Neutrophil (primary cell): ENCODE measurements at regions not wholly inside any gene's neighbourhood (a gene's known extent, or its start where the extent isn't known, plus 50 kb on each side); places are given as distances from the start of the nearest gene placed in this dataset.
"Not testable (repeated sequence)": the region's sequence is repeated elsewhere in the genome, so short reads cannot be mapped to it uniquely, and the experiment has no call there.

Experiments
- H3K27ac ChIP-seq: fragments of 200-600 bp; sonication (generic); 2 replicates; pipeline ENCODE4 v1.5.1; 2016; ENCODE audit warnings: mild to moderate bottlenecking, moderate library complexity
- H3K27me3 ChIP-seq: fragments of 200-600 bp; sonication (generic); 2 replicates; pipeline ENCODE4 v1.6.0; 2016; ENCODE audit warnings: mild to moderate bottlenecking
- H3K36me3 ChIP-seq: fragments of 200-600 bp; sonication (generic); 2 replicates; pipeline ENCODE4 v1.5.1; 2017
- H3K4me1 ChIP-seq, 2 experiments: fragments of 200-600 bp in 1 of 2; sonication (generic) in 1 of 2; 1 replicate in 1 of 2; 2 replicates in 1 of 2; pipeline versions ENCODE4 v1.5.1 to v1.6.1; 2013 to 2016; ENCODE audit warnings: low read depth in 1 of 2, low read length in 1 of 2, mild to moderate bottlenecking in 1 of 2, moderate library complexity in 1 of 2; ENCODE audit not compliant: control insufficient read depth in 1 of 2, insufficient read depth in 1 of 2
- H3K4me3 ChIP-seq, 2 experiments: fragments of 200-600 bp in 1 of 2; sonication (generic) in 1 of 2; 1 replicate in 1 of 2; 2 replicates in 1 of 2; pipeline ENCODE4 v1.5.1; 2013 to 2016; ENCODE audit warnings: low read depth in 1 of 2, low read length in 1 of 2, mild to moderate bottlenecking in 1 of 2, moderate library complexity in 1 of 2
- H3K9me3 ChIP-seq: fragments of 200-600 bp; sonication (generic); 2 replicates; pipeline ENCODE4 v1.5.1; 2016
- TF ChIP-seq, protein P1 (sequence below): fragments of 200-600 bp; sonication (generic); IDR thresholded peaks from 2 replicates; pipeline ENCODE4 v1.5.1; 2016; ENCODE audit warnings: antibody characterized with exemption

DNA sequence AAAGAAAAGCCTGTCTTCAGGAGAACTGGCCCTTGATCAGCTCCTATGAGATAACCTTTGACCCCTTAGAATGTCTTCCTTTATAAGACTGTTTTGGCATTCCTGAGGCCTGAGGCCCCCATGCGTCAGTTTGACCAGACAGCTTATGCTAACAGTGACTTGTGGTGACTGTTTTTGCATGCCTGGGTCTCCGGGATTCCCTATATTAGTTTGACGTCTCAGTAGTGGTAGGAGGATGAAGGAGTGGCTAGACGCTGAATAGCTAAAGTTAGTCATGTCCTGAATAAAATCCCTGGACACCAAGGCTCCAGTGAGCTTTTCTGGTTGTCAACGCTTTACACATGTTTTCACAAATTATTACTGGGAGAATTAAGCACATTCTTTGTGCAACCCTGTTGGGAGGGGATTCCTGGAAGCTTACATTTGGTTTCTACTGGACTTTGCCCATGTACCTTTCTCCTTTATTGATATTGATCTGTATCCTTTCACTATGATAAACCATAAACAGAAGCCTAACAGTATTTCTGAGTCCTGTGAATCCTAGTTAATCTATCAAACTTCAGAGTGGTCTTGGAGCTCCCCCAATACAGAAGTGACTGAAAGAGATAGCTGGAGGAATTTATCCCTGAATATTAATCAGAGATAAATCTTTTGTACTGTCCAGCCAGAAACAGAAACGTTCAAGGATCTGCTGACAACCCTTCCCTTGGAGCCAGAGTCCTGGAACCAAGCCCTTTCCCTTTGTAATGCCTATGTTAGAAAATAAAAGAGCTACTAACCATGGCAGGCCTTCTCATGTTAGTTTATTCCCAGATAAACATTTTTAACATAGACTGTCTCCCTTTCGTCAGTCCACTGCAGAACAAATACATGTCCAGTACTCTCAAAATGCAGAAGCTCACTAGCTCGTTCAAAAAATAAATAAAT, 479.2 kb downstream of the RPS29 start:
- Histone ChIP-seq H3K27ac (no peak overlapping the region), H3K36me3 (no peaks in the 10 kb centered on the region), H3K4me1 (no peaks in the 10 kb centered on the region), H3K9me3 (no peaks in the 10 kb centered on the region), H3K27me3 (no peaks in the 10 kb centered on the region), H3K4me3 (no peak overlapping the region)
- TF ChIP-seq, protein P1, sequence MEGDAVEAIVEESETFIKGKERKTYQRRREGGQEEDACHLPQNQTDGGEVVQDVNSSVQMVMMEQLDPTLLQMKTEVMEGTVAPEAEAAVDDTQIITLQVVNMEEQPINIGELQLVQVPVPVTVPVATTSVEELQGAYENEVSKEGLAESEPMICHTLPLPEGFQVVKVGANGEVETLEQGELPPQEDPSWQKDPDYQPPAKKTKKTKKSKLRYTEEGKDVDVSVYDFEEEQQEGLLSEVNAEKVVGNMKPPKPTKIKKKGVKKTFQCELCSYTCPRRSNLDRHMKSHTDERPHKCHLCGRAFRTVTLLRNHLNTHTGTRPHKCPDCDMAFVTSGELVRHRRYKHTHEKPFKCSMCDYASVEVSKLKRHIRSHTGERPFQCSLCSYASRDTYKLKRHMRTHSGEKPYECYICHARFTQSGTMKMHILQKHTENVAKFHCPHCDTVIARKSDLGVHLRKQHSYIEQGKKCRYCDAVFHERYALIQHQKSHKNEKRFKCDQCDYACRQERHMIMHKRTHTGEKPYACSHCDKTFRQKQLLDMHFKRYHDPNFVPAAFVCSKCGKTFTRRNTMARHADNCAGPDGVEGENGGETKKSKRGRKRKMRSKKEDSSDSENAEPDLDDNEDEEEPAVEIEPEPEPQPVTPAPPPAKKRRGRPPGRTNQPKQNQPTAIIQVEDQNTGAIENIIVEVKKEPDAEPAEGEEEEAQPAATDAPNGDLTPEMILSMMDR = no peak

DNA sequence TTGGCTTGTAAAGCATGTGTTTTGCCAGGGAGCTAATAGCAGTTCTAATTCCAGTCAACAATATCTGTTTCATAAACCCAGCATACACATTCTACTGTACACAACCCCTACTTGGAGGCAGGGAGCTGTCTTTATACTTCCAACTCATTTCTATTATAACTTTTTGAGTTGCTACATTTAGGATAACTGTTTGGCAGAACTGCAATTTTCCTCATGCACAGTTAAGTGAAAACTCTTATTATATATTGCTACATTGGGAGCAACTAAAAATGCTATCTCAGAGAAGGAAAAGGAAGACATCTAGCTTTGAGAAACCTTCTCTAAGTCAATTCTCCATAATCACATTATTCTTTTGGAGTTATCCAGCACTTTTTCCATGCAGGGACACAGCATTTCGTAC, 480.2 kb downstream of the RPS29 start:
- TF ChIP-seq, protein P1 = no peak
- Histone ChIP-seq H3K27ac (no peak overlapping the region), H3K4me3 (no peak overlapping the region), H3K9me3 (no peaks in the 10 kb centered on the region), H3K4me1 (no peaks in the 10 kb centered on the region), H3K27me3 (no peaks in the 10 kb centered on the region), H3K36me3 (no peaks in the 10 kb centered on the region)

DNA sequence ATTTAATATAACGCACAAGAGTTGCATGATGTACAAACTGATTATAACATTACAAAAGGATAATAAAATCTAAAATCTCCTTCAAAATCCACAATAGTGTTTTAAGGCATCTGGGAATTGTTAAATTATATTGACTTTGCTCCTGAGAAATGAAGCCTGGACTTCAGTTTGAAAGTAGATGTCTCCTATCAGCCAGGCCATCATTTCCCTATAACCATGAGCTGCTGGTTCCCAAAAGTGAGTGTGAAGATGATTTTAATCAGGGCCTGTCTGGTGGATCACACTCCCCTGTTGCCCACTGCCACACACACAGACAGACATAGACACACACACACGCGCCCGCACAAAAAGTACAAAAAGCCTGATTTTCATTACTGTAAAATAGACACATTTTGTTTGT, 480.7 kb downstream of the RPS29 start:
- Histone ChIP-seq H3K27ac (no peak overlapping the region), H3K4me3 (no peak overlapping the region), H3K36me3 (no peaks in the 10 kb centered on the region), H3K9me3 (no peaks in the 10 kb centered on the region), H3K4me1 (no peaks in the 10 kb centered on the region), H3K27me3 (no peaks in the 10 kb centered on the region)
- TF ChIP-seq, protein P1 = no peak

DNA sequence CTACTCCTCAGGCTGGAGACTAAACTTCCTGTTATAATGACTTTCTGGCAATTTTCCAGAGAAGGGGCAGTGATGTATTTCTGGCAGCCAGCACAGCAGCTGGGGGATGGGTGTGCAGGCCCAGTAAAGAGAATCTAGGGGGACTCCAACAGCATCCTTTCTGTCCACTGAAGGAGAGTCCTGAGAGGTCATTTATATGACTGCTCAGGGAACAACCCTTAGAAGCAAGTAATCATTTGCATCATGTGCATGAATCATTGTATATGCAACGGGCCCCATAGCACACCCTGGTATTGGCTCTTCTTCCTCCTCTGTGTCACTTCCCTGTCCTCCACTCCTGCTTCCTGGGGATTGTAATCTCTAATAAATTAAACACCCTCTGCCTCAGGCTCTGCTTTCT, 493.8 kb downstream of the RPS29 start:
- Histone ChIP-seq H3K27me3 (no peaks in the 10 kb centered on the region), H3K27ac (no peak overlapping the region), H3K4me3 (no peak overlapping the region), H3K36me3 (no peaks in the 10 kb centered on the region), H3K4me1 (no peaks in the 10 kb centered on the region), H3K9me3 (no peaks in the 10 kb centered on the region)
- TF ChIP-seq, protein P1 = no peak

DNA sequence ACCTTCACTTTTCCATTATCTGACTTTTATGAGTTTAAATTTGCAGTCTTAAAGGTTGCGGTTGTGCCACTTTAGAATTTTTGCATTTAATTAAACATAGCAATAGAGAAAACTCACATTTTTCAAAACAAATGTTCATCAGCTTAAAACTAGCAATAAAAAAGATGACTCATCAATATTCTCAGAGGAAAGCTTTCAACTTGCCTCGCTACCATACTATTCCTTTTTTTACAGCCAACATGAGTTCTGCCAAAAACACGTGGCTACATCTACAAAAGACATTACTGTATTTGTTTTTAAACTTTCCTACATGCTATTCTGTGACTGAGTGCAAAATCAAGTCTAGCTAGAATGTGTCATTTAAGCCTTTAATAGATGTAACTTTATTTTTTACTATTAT, 497.1 kb downstream of the RPS29 start:
- TF ChIP-seq, protein P1 = no peak

DNA sequence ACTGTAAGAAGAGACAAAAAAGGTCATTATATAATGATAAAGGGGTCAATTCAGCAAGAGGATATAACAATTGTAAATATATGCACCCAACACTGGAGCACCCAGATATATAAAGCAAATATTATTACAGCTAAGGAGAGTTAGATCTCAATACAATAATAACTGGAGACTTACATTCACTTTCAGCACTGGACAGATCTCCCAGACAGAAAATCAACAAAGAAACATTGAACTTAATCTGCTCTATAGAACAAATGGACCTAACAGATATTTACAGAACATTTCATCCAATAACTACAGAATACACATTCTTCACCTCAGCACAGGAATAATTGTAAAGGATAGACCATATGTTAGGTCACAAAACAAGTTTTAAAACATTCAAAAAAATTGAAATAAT, 512.9 kb downstream of the RPS29 start:
- not testable (repeated sequence) for H3K4me1 ChIP-seq, H3K9me3 ChIP-seq, H3K36me3 ChIP-seq, H3K27me3 ChIP-seq, H3K27ac ChIP-seq, H3K4me3 ChIP-seq

More for the DNA sequence above, 497.1 kb downstream of the RPS29 start:
- no peaks in the 10 kb centered on the region for H3K4me1 ChIP-seq
- H3K27ac ChIP-seq = no peak overlapping the region
- no peak overlapping the region for H3K4me3 ChIP-seq
- H3K27me3 ChIP-seq = no peaks in the 10 kb centered on the region
- H3K36me3 ChIP-seq = no peaks in the 10 kb centered on the region
- H3K9me3 ChIP-seq = no peaks in the 10 kb centered on the region
